ENCODE measurements at regions not wholly inside any gene's neighbourhood (a gene's known extent, or its start where the extent isn't known, plus 50 kb on each side); places are given as distances from the start of the nearest gene placed in this dataset.

DNA sequence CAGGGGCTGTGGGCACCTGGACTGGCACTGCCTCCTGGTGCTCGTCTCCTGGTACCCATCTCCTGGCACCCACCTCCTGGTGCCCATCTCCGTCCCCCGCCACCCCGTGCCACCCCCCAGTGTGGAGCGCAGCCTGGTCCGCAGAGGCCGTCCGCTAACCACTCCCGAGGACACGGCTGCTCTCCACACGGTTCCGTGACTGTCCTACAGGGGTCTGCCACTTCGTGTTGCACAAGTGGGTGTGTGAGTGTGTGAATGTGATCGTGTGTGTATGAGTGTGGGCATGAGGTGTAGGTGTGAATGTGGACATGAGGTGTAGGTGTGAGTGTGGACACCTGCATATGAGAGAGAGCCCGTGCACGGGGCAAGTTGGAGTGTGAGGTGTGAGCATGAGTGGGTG is 119.4 kb upstream of the HS6ST1 start:
- peaks cover 12% of the 10 kb centered on the region for H3K27me3 ChIP-seq
- H3K9me3 ChIP-seq, result no peaks in the 10 kb centered on the region
- no peaks in the 10 kb centered on the region for H3K36me3 ChIP-seq
- 92% methylated on average over 4 to 11 of the region's 16 CpGs for WGBS, 2 donors (ENCODE audit: low coverage in 1 of 2)
- H3K27ac ChIP-seq, result no peak overlapping the region
- no peak overlapping the region for H3K4me3 ChIP-seq
- no peak for ATAC-seq
- TF ChIP-seq EP300 (IDR thresholded peaks at IDR 0.05) (no peak), POLR2A (IDR thresholded peaks at IDR 0.05) (no peak), POLR2AphosphoS5 (IDR thresholded peaks at IDR 0.05) (no peak)
- TF ChIP-seq, protein P1, sequence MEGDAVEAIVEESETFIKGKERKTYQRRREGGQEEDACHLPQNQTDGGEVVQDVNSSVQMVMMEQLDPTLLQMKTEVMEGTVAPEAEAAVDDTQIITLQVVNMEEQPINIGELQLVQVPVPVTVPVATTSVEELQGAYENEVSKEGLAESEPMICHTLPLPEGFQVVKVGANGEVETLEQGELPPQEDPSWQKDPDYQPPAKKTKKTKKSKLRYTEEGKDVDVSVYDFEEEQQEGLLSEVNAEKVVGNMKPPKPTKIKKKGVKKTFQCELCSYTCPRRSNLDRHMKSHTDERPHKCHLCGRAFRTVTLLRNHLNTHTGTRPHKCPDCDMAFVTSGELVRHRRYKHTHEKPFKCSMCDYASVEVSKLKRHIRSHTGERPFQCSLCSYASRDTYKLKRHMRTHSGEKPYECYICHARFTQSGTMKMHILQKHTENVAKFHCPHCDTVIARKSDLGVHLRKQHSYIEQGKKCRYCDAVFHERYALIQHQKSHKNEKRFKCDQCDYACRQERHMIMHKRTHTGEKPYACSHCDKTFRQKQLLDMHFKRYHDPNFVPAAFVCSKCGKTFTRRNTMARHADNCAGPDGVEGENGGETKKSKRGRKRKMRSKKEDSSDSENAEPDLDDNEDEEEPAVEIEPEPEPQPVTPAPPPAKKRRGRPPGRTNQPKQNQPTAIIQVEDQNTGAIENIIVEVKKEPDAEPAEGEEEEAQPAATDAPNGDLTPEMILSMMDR (IDR thresholded peaks at IDR 0.05), result no peak
- no peaks in the 10 kb centered on the region for H3K4me1 ChIP-seq

DNA sequence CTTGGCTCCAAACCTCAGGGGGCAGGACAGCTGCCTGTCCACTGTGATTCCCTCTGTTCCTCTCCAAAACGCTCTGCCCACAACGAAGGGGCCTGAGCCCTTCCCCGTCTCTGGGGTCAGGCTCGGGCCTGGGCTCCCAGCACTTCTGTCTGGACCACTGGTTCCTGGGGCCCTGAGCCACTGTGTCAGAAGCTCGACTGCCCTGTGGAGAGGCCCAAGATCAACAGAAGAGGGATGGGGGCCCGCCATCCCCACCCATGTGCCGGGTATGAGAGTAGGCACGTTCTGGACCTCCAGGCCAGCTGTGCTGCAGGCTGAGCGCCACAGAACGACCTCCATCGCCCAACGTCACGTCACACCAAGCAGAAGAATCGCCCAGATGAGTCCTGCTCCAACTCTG is 119.9 kb upstream of the HS6ST1 start:
- Histone ChIP-seq H3K36me3 (no peaks in the 10 kb centered on the region), H3K4me1 (no peaks in the 10 kb centered on the region), H3K27ac (no peak overlapping the region), H3K4me3 (no peak overlapping the region), H3K27me3 (peaks cover 12% of the 10 kb centered on the region), H3K9me3 (no peaks in the 10 kb centered on the region)
- no peak for ATAC-seq
- no CpG with 5 or more reads among the region's 14 CpGs for WGBS, 2 donors (ENCODE audit: low coverage in 1 of 2)
- TF ChIP-seq POLR2A (IDR thresholded peaks at IDR 0.05) (no peak), POLR2AphosphoS5 (IDR thresholded peaks at IDR 0.05) (no peak), EP300 (IDR thresholded peaks at IDR 0.05) (no peak)
- TF ChIP-seq, protein P1 (IDR thresholded peaks at IDR 0.05), result no peak

DNA sequence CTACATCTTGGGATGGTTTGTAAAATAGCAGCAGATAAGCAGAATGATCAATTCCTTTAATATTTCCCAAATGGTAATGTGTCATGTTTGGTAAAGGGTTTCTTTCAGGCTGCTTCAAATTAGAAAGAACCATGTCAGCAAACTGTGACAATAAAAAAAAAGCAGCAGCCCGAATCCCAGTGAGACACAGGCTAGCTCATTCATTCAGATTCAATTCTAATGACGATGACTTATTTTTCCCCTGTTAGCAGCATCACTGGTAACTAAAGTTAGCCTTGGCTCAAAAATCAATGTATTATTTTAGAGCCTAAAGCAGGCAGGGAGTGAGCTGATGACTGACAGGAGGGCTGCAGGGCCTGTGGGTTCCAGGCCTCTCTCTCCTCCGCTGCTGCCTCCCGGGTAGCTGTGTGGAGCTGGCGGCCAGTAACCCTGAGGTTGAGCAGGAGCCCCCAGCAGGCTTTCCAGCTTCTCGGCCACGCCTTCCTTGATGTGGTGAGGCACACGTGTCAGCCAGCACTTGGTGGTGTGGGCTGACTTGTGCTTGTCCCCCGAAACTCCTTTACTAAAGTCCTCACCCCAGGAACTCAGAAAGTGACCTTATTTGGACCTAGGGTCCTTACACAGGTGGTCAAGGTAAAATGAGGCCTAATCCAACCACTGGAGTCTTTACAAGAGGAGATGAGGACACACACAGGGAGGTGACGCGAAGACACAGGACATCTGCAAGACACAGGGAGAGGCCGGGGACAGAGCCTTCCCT is 120.5 kb upstream of the HS6ST1 start:
- Histone ChIP-seq H3K36me3 (no peaks in the 10 kb centered on the region), H3K9me3 (no peaks in the 10 kb centered on the region), H3K4me1 (no peaks in the 10 kb centered on the region), H3K4me3 (no peak overlapping the region), H3K27me3 (peaks cover 12% of the 10 kb centered on the region), H3K27ac (no peak overlapping the region)
- 78 to 87% methylated on average over 2 to 5 of the region's 12 CpGs for WGBS, 2 donors (ENCODE audit: low coverage in 1 of 2)
- TF ChIP-seq POLR2AphosphoS5 (IDR thresholded peaks at IDR 0.05) (no peak), EP300 (IDR thresholded peaks at IDR 0.05) (no peak), POLR2A (IDR thresholded peaks at IDR 0.05) (no peak)
- TF ChIP-seq, protein P1 (IDR thresholded peaks at IDR 0.05), result no peak
- no peak for ATAC-seq

DNA sequence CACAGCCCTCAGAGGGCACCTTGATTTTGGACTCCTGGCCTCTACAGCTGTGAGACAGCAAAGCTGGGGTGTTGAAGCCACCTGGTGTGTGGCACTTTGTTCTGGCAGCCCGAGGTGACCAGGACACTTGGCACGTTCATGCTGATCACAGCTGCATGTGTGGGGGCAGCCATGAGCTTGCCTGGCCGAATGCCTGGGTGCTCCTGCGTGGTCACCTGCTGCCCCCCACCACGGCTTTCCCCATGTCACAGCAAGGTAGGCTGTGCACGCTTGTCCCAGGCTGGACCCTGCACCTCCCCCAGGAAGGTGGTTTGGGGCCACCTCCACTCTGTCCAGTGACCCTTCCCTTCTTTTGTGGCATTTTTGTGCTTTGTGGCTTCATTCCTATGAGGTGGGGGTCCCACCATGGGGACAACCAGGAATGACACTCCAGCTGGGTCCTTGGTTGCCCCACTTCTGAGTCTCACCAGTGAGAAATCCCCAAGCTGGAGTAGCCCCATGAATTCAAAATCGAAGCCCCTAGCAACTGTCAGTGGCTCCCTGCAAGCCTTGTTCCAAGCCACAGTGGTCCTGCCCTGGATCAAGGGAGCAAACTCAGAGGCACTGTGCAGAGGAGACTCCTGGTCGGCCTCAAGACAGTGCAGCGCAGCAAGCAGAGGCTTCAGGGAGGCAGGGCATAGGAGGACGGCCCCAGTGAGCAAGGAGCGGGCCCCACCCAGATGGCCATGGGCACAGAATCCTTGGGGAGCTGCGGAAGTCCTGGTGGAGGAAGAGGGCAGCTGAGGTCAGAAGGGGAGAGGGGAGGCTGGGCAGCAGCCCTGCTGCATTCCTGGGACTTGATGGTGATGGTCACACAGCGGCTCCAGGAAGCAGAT is 121.4 kb upstream of the HS6ST1 start:
- ATAC-seq, result no peak
- H3K4me3 ChIP-seq, result no peak overlapping the region
- H3K27me3 ChIP-seq, result peaks cover 12% of the 10 kb centered on the region
- H3K36me3 ChIP-seq, result no peaks in the 10 kb centered on the region
- TF ChIP-seq EP300 (IDR thresholded peaks at IDR 0.05), result no peak
- TF ChIP-seq, protein P1 (IDR thresholded peaks at IDR 0.05), result no peak
- TF ChIP-seq POLR2AphosphoS5 (IDR thresholded peaks at IDR 0.05), result no peak
- no peak for TF ChIP-seq POLR2A (IDR thresholded peaks at IDR 0.05)
- no peak overlapping the region for H3K27ac ChIP-seq
- WGBS, 2 donors (ENCODE audit: low coverage in 1 of 2), result 60 to 86% methylated on average over 1 to 2 of the region's 13 CpGs
- no peaks in the 10 kb centered on the region for H3K9me3 ChIP-seq
- no peaks in the 10 kb centered on the region for H3K4me1 ChIP-seq

All from gastroesophageal sphincter (tissue), 4 donors.